HL-60 (cell line): ENCODE measurements at regions not wholly inside any gene's neighbourhood (a gene's known extent, or its start where the extent isn't known, plus 50 kb on each side); places are given as distances from the start of the nearest gene placed in this dataset.

Experiments used
- CTCF ChIP-seq: IDR thresholded peaks from one replicate; pipeline ENCODE4 v1.5.1; 2011; ENCODE audit warnings: low read length, control low read depth, inconsistent platforms; ENCODE audit not compliant: insufficient read depth
- GABPA ChIP-seq: IDR thresholded peaks from 2 replicates; pipeline ENCODE4 v1.6.1; 2012; ENCODE audit warnings: low read depth
- POLR2AphosphoS5 ChIP-seq: IDR thresholded peaks from 2 replicates; pipeline ENCODE4 v1.6.1; 2012; ENCODE audit warnings: low read depth
- REST ChIP-seq: IDR thresholded peaks from 2 replicates; pipeline ENCODE4 v1.6.1; 2012; ENCODE audit warnings: low read depth; ENCODE audit not compliant: insufficient replicate concordance
- SPI1 ChIP-seq: IDR thresholded peaks from 2 replicates; pipeline ENCODE4 v1.6.1; 2012; ENCODE audit warnings: low read depth, mild to moderate bottlenecking, borderline replicate concordance

- TF ChIP-seq SPI1, result no peak
- TF ChIP-seq CTCF, result no peak
- no peak for TF ChIP-seq POLR2AphosphoS5
- TF ChIP-seq REST, result no peak
- no peak for TF ChIP-seq GABPA
Observed at GRCh38 chrX:5780821-5781220, 447.8 kb downstream of the NLGN4X start.
